ENCODE measurements at regions not wholly inside any gene's neighbourhood (a gene's known extent, or its start where the extent isn't known, plus 50 kb on each side); places are given as distances from the start of the nearest gene placed in this dataset.

DNA sequence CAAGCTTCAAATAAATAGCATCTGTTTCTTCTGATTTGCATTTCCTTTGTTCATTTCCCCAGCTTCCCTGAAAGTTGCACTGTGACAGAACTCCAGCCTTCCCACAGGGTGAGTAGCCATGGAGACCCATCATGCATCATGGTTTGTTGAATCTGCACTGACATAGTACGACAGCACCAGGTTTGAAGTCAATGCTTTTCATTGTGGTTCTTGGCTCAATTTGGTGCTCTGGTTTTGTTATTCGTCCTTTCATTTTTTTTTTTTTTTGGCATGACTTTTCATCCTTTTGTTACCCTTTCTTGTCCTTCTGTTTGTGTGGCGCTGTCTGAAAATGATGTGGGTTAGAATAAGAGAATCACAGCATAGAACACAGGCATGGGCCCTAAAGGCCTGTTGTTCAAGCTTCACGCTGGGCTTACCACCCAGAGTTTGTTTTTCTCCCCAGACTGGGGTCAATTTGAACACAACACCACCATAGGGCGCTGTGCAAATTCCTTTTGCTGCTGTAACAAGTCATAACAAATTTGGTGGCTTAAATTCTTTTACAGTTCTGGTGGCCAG lies 206.2 kb upstream of the CDH10 start:
- Histone ChIP-seq H4K20me1 (ENCODE audit: low read depth, low read length) (no peaks in the 10 kb centered on the region), H3F3A (ENCODE audit: insufficient read depth) (no peaks in the 10 kb centered on the region), H3K9ac (ENCODE audit: low read length) (no peak overlapping the region), H3K9me2 (replicated peaks; ENCODE audit: insufficient read depth, low read length) (no peaks in the 10 kb centered on the region), H3K27ac (ENCODE audit: low read depth, low read length) (no peak overlapping the region), H3K27me3 (ENCODE audit: low read length) (no peaks in the 10 kb centered on the region), H2AFZ (ENCODE audit: low read depth, low read length, severe bottlenecking) (peak overlapping the region; percentile 25), H3K79me2 (ENCODE audit: insufficient read depth, low read length) (no peaks in the 10 kb centered on the region), H3K4me2 (ENCODE audit: low read depth, low read length, poor library complexity, severe bottlenecking) (no peak overlapping the region), H3K4me3 (ENCODE audit: insufficient read depth, low read length, poor library complexity, severe bottlenecking) (no peak overlapping the region), H3K9me3 (ENCODE audit: insufficient read depth, low read length) (no peaks in the 10 kb centered on the region; the same call in 1 of the 2 replicates), H3K36me3 (ENCODE audit: low read length) (no peaks in the 10 kb centered on the region)
- no peak for TF ChIP-seq EZH2phosphoT487 (conservative IDR thresholded peaks at IDR 0.05; ENCODE audit: low read length)
- TF ChIP-seq, protein P1, sequence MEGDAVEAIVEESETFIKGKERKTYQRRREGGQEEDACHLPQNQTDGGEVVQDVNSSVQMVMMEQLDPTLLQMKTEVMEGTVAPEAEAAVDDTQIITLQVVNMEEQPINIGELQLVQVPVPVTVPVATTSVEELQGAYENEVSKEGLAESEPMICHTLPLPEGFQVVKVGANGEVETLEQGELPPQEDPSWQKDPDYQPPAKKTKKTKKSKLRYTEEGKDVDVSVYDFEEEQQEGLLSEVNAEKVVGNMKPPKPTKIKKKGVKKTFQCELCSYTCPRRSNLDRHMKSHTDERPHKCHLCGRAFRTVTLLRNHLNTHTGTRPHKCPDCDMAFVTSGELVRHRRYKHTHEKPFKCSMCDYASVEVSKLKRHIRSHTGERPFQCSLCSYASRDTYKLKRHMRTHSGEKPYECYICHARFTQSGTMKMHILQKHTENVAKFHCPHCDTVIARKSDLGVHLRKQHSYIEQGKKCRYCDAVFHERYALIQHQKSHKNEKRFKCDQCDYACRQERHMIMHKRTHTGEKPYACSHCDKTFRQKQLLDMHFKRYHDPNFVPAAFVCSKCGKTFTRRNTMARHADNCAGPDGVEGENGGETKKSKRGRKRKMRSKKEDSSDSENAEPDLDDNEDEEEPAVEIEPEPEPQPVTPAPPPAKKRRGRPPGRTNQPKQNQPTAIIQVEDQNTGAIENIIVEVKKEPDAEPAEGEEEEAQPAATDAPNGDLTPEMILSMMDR (IDR thresholded peaks at IDR 0.05; ENCODE audit: insufficient read depth, low read length, poor library complexity, severe bottlenecking) = no peak

DNA sequence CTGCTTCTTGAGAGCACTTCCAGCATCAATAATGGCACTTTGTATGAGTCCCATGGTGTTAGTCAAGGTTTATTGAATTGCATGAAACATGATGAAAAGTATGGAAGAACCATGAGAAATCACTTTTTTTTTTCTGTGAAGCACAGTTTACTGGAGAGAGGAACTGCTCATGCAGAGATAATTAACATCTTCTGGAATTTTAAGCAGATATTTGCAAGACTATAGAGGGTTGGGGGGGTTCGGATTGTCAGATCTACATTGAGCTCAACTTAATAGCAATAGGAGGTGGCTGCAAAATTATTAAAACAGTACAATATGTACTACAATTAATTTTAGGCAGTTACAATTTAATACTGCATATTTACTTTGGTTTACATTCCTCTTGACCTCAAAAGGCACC lies 204.4 kb upstream of the CDH10 start:
- Histone ChIP-seq H4K20me1 (ENCODE audit: low read depth, low read length) (no peaks in the 10 kb centered on the region), H3K36me3 (ENCODE audit: low read length) (no peaks in the 10 kb centered on the region), H3F3A (ENCODE audit: insufficient read depth) (no peaks in the 10 kb centered on the region), H3K4me2 (ENCODE audit: low read depth, low read length, poor library complexity, severe bottlenecking) (no peak overlapping the region), H2AFZ (ENCODE audit: low read depth, low read length, severe bottlenecking) (no peak overlapping the region), H3K27ac (ENCODE audit: low read depth, low read length) (no peak overlapping the region), H3K9ac (ENCODE audit: low read length) (no peak overlapping the region), H3K27me3 (ENCODE audit: low read length) (no peaks in the 10 kb centered on the region), H3K79me2 (ENCODE audit: insufficient read depth, low read length) (no peaks in the 10 kb centered on the region), H3K4me3 (ENCODE audit: insufficient read depth, low read length, poor library complexity, severe bottlenecking) (no peak overlapping the region), H3K9me3 (ENCODE audit: insufficient read depth, low read length) (no peaks in the 10 kb centered on the region; the same call in 1 of the 2 replicates), H3K9me2 (replicated peaks; ENCODE audit: insufficient read depth, low read length) (no peaks in the 10 kb centered on the region)
- TF ChIP-seq EZH2phosphoT487 (conservative IDR thresholded peaks at IDR 0.05; ENCODE audit: low read length) = no peak
- TF ChIP-seq, protein P1 (IDR thresholded peaks at IDR 0.05; ENCODE audit: insufficient read depth, low read length, poor library complexity, severe bottlenecking) = no peak

DNA sequence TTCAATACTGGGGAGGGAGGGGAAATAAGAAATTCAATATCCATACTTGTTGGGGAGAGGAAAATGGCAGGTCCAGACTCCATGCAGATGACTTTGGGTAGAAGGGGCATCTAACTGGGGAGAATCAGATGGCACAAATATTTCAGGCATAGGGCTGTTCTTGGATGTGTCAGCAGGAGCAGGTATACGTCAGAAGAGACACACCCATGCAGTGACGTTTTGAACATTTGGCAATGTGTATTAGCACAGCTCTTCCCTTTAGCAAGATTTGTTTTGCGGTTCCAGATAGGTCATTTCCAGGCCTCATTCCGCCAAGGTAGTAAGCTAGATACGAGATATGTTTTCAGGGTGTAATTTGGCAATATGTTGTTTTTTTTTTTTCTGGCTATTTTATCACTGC lies 187.2 kb upstream of the CDH10 start:
- TF ChIP-seq, protein P1 (IDR thresholded peaks at IDR 0.05; ENCODE audit: insufficient read depth, low read length, poor library complexity, severe bottlenecking) = no peak
- no peak for TF ChIP-seq EZH2phosphoT487 (conservative IDR thresholded peaks at IDR 0.05; ENCODE audit: low read length)
- H4K20me1 ChIP-seq (ENCODE audit: low read depth, low read length) = no peaks in the 10 kb centered on the region
- H3K9me3 ChIP-seq (ENCODE audit: insufficient read depth, low read length) = no peaks in the 10 kb centered on the region
- H3K79me2 ChIP-seq (ENCODE audit: insufficient read depth, low read length) = no peaks in the 10 kb centered on the region
- peak overlapping the region; percentile 18 for H2AFZ ChIP-seq (ENCODE audit: low read depth, low read length, severe bottlenecking)
- no peak overlapping the region for H3K4me3 ChIP-seq (ENCODE audit: insufficient read depth, low read length, poor library complexity, severe bottlenecking)
- no peak overlapping the region for H3K27ac ChIP-seq (ENCODE audit: low read depth, low read length)
- no peak overlapping the region for H3K4me2 ChIP-seq (ENCODE audit: low read depth, low read length, poor library complexity, severe bottlenecking)
- no peaks in the 10 kb centered on the region for H3K36me3 ChIP-seq (ENCODE audit: low read length)
- no peaks in the 10 kb centered on the region for H3K9me2 ChIP-seq (replicated peaks; ENCODE audit: insufficient read depth, low read length)
- H3K27me3 ChIP-seq (ENCODE audit: low read length) = no peaks in the 10 kb centered on the region
- no peaks in the 10 kb centered on the region for H3F3A ChIP-seq (ENCODE audit: insufficient read depth)
- H3K9ac ChIP-seq (ENCODE audit: low read length) = no peak overlapping the region

Data from SU-DHL-6 (cell line).